Activated T-helper 1 cell treated with anti-CD3 and anti-CD28 coated beads, Interleukin-2, amount 50 U/mL, for 16 hours (primary cell): ENCODE measurements at regions not wholly inside any gene's neighbourhood (a gene's known extent, or its start where the extent isn't known, plus 50 kb on each side); places are given as distances from the start of the nearest gene placed in this dataset.
"Not testable (repeated sequence)": the region's sequence is repeated elsewhere in the genome, so short reads cannot be mapped to it uniquely, and the experiment has no call there.

Source experiments
- DNase-seq, 2 donors: peaks; one replicate each; pipeline ENCODE4 v3.0.0-alpha.2; 2020; ENCODE audit warnings: low read depth in 1 of 2, low spot score in 1 of 2

DNA sequence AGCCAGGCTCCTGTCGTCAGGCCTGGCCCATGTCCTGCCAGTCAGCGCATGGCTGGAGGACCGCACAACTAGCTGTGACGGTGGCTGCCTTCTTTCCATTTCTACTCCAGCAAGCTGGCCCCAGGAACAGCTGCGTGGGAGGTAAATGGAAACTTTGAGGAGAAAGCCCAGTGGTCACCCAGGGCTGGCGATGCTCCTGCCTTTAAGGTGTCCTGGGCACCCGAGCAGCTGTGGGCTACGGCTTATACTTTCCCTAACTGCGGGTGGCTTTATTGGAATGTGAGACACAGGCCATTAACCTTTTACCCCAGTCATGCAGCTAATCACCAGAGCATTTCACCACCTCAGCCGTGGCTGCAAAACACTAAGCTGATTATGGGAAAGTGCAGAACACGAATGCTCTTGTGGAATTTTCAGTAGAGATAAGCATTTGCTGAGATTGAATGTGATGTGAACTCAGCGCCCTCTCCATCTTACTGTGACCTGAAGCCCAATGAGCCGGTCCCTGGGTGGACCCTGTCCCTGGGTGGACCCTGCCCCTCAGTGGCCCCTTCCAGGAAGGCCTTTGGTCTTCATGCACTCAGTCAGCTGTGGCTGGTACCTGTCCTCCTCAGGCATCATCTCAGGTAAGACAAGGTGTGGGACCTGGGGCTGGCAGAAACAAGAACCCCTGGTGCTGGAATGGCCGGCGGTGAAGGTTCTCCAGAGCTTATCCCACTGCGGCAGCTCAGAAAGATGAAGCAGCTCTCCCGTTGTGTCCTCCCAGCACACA, 275.4 kb upstream of the HS6ST1 start:
- no peak for DNase-seq

- no peak for DNase-seq
Observed at GRCh38 chr2:128594651-128594910, 275.9 kb upstream of the HS6ST1 start.

- DNase-seq: no peak
Observed at GRCh38 chr2:128594953-128595677, 276.4 kb upstream of the HS6ST1 start.

DNA sequence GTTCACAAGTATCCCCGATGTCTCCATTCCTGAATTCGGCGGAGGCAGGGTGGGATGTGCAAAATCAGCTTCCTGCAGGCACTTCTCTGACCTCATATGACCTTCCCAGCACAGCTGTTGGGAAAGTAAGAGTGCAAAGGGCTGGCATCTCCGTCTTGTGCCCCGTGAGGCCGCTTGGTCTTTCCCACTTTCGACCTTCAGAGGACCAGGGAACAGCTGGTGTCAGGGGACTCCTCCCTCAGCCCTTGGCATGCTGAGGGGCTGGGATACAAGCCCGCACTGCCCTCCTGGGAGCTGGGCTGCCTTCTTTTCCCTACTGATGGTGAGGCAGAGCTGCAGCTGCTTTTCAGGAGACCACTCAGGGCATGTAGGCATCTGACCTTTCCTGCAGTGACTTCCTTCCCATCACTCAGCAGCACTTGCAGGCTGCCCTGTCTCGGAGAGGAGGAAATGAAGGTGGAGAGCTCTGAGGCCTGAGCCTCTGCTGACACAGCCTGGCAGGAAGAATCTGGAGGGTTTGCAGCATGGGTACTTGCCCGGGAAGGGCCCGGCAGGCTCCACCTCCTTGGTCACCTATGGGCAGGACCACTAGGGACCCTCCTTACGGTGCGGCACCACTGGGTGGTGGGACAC, 277.2 kb upstream of the HS6ST1 start:
- DNase-seq: no peak

DNA sequence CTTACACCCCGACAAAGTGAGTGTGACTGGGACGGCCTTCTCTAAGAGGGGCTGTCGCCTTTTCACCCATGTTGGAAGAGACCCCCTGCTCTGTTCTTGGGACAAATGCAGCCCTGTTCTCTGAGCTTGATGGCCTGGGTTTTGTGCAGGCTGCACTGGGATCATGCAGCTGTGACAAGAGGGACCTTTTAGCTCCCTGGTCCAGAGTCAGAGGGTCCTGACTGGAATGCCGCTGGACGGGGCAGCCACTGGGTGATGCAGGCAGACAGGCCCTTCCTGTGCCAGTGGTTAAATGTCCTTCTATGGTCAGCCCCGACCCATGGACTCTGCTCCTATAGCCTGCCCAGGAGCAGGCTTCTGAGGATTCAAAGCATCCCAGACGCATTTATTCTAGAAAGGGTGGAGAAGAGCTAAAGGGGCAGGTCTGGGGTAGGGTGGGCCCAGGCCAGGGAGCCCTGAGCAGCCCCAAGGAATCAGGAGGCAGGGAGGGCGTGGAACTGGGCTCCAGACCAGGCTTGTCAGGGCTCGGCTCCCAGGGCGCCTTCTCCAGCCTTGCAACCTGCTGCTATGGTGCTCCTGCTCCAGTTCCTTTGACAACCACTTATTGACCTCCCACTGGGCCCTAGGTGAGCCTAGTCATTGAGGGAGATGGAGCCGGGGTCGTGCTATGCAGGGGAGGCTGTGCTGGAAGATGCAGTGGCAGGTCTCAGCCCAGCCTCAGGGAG, 277.9 kb upstream of the HS6ST1 start:
- DNase-seq: no peak

- DNase-seq: no peak
Observed at GRCh38 chr2:128597121-128597762, 278.6 kb upstream of the HS6ST1 start.

DNA sequence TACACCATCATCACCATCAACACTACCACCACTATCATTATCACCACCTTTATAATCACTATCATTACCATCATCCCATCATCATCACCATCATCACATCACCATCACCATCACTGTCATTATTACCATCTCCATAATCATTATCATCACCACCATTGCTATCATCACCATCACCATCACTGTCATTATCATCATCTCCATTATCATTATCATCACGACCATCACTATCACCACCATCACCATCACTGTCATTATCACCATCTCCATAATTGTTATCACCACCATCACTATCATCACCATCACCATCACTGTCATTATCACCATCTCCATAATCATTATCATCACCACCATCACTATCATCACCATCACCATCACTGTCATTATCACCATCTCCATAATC, 279.6 kb upstream of the HS6ST1 start:
- not testable (repeated sequence) for DNase-seq

GRCh38 chr2:128598862-128599441, 280.3 kb upstream of the HS6ST1 start:
- no peak for DNase-seq

DNA sequence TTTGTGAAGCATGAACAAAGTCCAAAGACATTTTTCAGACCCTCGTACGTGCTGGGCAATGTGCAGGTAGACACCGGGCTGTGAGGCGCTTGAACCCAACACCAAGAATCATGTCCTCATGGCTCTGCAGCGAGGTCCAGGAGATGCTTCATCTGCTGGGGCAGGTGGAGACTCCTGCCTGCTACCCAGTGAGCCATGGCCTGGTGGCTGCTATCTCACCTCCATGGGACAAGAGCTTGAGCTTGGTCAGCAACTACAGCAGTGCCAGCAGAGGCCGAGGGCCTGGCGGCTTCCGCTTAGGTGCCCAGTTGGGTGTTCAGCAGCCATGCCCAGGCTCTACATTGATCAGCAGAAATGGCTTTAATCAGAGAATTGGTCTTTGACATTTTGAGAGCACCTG, 281.0 kb upstream of the HS6ST1 start:
- no peak for DNase-seq

DNA sequence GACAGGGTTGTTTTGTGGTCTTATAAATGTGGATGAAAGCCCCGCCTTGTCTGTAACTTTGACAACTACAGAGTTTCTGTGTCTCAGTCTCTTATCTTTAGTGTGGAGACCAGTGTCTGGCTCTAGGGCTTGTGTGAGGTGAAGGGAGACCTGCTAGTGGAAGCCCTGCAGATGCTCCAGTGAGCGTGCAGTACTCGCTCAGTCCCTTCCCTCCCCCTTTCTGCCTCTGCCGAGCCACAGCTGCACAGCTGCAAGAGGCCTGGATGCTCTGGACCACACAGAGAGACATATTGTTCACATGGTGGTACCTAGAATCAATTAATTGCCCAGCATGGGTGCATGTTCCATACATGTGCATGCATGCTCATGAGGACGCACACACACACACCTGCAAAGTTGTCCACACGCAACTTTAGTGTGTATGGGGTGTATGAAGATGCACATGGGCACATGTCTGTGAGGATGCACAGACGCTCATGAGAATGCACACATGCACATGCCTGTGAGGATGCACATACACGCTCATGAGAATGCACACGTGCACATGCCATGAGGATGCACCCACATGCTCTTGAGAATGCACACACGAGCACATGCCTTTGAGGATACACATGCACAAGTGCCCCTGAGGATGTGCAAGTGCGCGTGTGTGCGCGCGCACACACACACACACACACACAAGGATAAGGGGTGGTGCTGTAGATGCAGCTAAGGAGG, 282.1 kb upstream of the HS6ST1 start:
- DNase-seq: no peak

DNA sequence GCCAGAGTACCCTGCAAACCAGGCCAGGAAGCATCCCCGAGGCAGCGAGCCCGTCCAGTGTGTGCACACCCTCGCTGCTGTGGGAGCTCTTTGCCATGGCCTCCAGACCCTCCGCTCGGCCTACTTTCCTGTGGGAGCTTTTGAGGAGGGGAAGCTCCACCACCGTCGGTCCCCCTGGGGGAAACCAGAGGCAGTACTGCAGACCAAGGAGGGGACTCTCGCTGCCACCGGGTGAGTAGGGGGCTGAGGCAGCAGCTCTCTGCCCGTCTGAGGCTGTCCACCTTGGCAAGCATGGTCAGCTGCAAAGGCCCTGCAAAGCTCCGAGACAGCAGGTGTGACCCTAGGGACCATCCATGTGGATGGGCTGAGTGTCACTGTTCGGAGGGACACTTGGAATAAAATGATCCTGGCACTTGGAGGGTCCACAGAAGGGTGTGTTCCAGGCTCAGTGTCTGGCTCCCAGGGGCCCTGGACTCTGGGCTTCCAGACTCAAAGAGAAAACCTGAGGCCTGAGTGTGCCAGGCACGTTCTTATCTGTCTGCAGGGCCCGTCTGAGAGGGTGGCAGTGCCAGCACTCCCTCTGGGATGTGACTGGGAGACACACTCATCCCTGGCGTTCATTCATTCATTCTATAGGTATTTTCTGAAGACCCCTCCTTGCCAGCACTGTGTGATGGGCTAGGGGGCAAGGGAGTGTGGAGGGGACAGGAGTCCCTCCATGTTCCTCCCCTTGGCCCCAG, 282.8 kb upstream of the HS6ST1 start:
- DNase-seq: no peak

- no peak for DNase-seq
Observed at GRCh38 chr2:128602038-128602698, 283.5 kb upstream of the HS6ST1 start.

- DNase-seq: no peak
Observed at GRCh38 chr2:128602699-128603101, 284.0 kb upstream of the HS6ST1 start.

DNA sequence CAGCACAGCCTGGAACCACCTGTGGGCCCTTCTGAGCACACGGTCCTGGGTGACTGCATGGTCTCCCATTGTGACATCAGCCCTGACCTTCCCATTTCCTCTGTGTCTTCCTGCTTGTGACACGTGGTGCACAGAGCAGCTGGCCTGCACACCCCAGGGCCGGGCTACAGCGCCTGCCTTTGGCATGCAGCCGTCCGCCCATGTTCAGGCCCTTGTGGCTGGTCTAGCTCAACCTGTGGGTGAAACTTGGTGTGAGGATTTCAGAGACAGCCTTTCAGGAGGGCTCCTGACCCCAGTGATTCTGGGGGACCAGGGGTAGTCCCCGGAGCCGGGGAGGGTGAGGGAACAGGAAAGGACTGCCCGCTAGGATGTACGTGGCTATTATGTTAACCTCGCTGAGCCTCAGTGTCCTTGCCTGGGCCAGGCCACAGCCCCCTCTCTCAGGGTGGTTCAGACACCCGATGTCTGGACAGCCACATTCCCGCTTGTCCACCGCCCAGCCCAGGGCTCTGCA, 284.8 kb upstream of the HS6ST1 start:
- no peak for DNase-seq

DNA sequence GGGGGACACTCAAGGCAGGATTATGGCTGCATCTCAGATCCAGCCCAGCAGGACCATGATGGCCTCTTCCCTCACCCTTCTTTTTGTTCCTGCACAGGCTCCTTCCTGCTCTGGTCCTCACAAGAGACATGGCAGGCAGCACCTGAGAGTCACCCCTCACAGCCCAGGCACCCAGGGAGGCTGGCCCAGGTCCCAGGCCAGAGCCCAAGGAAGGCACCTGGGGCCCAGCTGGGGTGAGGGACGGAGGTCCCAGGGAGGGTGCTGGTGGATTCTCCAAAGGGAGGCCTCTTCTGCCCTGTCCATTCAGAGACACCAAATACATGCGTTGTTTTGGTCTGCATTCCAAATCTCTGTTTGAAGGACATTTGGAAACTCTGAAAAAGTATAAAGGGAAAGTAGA, 285.4 kb upstream of the HS6ST1 start:
- no peak for DNase-seq

- DNase-seq: not testable (repeated sequence)
Observed at GRCh38 chr2:128604581-128604980, 285.9 kb upstream of the HS6ST1 start.

DNA sequence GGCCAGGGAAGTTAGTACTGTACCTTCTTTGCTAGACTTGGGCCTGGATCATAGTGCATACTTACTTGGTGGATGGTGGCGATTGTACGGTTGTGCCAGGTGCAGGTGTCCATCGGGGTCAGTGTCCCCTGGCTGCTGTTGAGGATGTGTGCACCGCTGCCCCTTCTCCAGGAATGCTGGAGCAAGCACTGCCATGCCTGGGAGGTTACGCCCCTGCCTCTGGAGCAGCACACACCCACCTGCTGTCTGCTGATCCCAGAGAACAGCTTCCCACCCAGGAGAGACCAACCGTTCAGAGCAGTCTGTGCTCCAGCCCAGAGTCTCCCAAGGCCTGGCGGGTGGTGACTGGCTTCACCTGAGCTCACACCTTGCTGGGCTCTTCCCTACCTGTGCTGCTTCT, 286.8 kb upstream of the HS6ST1 start:
- no peak for DNase-seq

- DNase-seq: no peak
Observed at GRCh38 chr2:128605931-128606330, 287.3 kb upstream of the HS6ST1 start.

- no peak for DNase-seq
Observed at GRCh38 chr2:128606837-128607236, 288.2 kb upstream of the HS6ST1 start.
